Peyer's patch (tissue), 4 donors: ENCODE measurements at regions not wholly inside any gene's neighbourhood (a gene's known extent, or its start where the extent isn't known, plus 50 kb on each side); places are given as distances from the start of the nearest gene placed in this dataset.

Experiments used
- DNase-seq, 3 donors: peaks; one replicate each; pipeline ENCODE4 v3.0.0-alpha.2; 2017 to 2019
- H3K27ac ChIP-seq, 4 donors: fragments of 200-600 bp; sonication (generic); one replicate each; pipeline ENCODE4 v1.5.1; 2016 to 2019
- H3K27me3 ChIP-seq, 2 donors: fragments of 200-600 bp; sonication (generic); one replicate each; pipeline ENCODE4 v1.5.1; 2019
- H3K36me3 ChIP-seq, 3 donors: fragments of 200-600 bp; sonication (generic); one replicate each; pipeline ENCODE4 v1.5.1; 2016 to 2019
- H3K4me1 ChIP-seq, 4 donors: fragments of 200-600 bp; sonication (generic); one replicate each; pipeline ENCODE4 v1.5.1; 2016 to 2019
- H3K4me3 ChIP-seq, 4 donors: fragments of 200-600 bp; sonication (generic); 1 replicate in 3 of 4; 2 replicates in 1 of 4; pipeline ENCODE4 v1.5.1; 2016 to 2019; ENCODE audit warnings: mild to moderate bottlenecking in 1 of 4
- H3K9me3 ChIP-seq, 4 donors: fragments of 200-600 bp; sonication (generic); one replicate each; pipeline ENCODE4 v1.5.1; 2016 to 2019; ENCODE audit warnings: mild to moderate bottlenecking in 1 of 4
- CTCF ChIP-seq, 6 experiments: fragments of 450-650 bp in 4 of 6; fragments of 200-600 bp in 2 of 6; sonication (generic) in 1 of 6; IDR thresholded peaks; one replicate each; pipeline ENCODE4 v1.5.1; 2017 to 2019; ENCODE audit warnings: antibody characterized with exemption in 6 of 6, mild to moderate bottlenecking in 3 of 6, moderate library complexity in 1 of 6
- POLR2A ChIP-seq, 2 donors: fragments of 450-650 bp; IDR thresholded peaks; one replicate each; pipeline ENCODE4 v1.5.1; 2017; ENCODE audit warnings: antibody characterized with exemption in 2 of 2, mild to moderate bottlenecking in 2 of 2, moderate library complexity in 2 of 2

- Histone ChIP-seq H3K9me3 (no peaks in the 10 kb centered on the region), H3K27ac (no peak overlapping the region), H3K4me3 (no peak overlapping the region), H3K27me3 (no peaks in the 10 kb centered on the region), H3K4me1 (no peaks in the 10 kb centered on the region), H3K36me3 (no peaks in the 10 kb centered on the region)
- TF ChIP-seq CTCF (IDR thresholded peaks at IDR 0.05) = no peak
- DNase-seq = no peak
These were observed 79.1 kb upstream of the PCDH17 start for GRCh38 chr13:57552437-57552836.

- TF ChIP-seq CTCF (IDR thresholded peaks at IDR 0.05) (no peak), POLR2A (IDR thresholded peaks at IDR 0.05) (no peak)
- no peaks in the 10 kb centered on the region for H3K27me3 ChIP-seq
These were observed 77.6 kb upstream of the PCDH17 start for GRCh38 chr13:57553932-57554331.

GRCh38 chr13:57558051-57558467, 73.5 kb upstream of the PCDH17 start:
- Histone ChIP-seq H3K27ac (no peak overlapping the region), H3K36me3 (no peaks in the 10 kb centered on the region), H3K4me3 (no peak overlapping the region), H3K4me1 (no peaks in the 10 kb centered on the region), H3K9me3 (no peaks in the 10 kb centered on the region), H3K27me3 (no peaks in the 10 kb centered on the region)
- TF ChIP-seq POLR2A (IDR thresholded peaks at IDR 0.05) = no peak
- peak in 2 of 6 experiments; percentile 37 to 51 for TF ChIP-seq CTCF (IDR thresholded peaks at IDR 0.05)
- DNase-seq = no peak

More at GRCh38 chr13:57553932-57554331, 77.6 kb upstream of the PCDH17 start:
- no peaks in the 10 kb centered on the region for H3K4me1 ChIP-seq
- H3K4me3 ChIP-seq = no peak overlapping the region
- DNase-seq = no peak
- no peaks in the 10 kb centered on the region for H3K9me3 ChIP-seq
- H3K27ac ChIP-seq = no peak overlapping the region
- no peaks in the 10 kb centered on the region for H3K36me3 ChIP-seq

GRCh38 chr13:57568865-57569264, 62.7 kb upstream of the PCDH17 start:
- no peaks in the 10 kb centered on the region for H3K36me3 ChIP-seq
- no peaks in the 10 kb centered on the region for H3K27me3 ChIP-seq
- no peak overlapping the region for H3K4me3 ChIP-seq
- H3K27ac ChIP-seq = no peak overlapping the region
- no peaks in the 10 kb centered on the region for H3K9me3 ChIP-seq
- TF ChIP-seq CTCF (IDR thresholded peaks at IDR 0.05) (no peak), POLR2A (IDR thresholded peaks at IDR 0.05) (no peak)
- H3K4me1 ChIP-seq = no peaks in the 10 kb centered on the region
- no peak for DNase-seq

GRCh38 chr13:57569986-57570385, 61.6 kb upstream of the PCDH17 start:
- no peak overlapping the region for H3K4me3 ChIP-seq
- no peaks in the 10 kb centered on the region for H3K36me3 ChIP-seq
- H3K9me3 ChIP-seq = no peaks in the 10 kb centered on the region
- no peak overlapping the region for H3K27ac ChIP-seq
- DNase-seq = no peak
- no peaks in the 10 kb centered on the region for H3K4me1 ChIP-seq
- no peak for TF ChIP-seq POLR2A (IDR thresholded peaks at IDR 0.05)
- H3K27me3 ChIP-seq = no peaks in the 10 kb centered on the region
